ENCODE measurements at regions not wholly inside any gene's neighbourhood (a gene's known extent, or its start where the extent isn't known, plus 50 kb on each side); places are given as distances from the start of the nearest gene placed in this dataset.

DNA sequence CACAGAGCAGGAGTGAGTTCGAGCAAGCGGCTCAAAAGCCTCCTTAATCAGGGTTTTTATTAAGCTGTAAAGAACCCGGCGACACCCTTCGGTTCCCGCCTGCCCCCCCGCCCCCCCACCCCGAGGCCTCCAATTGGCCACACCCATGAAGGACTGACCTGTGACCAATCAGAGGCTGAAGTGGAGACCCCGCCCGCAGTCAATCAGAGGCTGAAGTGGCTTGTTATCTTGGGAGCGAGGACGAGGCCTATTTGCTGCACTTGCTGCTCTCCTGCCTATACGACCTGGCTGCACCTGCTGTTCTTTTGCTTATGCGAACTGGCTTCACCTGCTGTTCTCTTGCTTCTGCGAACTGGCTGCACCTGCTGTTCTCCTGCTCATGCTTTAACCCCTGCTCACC lies 844.9 kb downstream of the OLFM4 start:
- TF ChIP-seq, protein P1, sequence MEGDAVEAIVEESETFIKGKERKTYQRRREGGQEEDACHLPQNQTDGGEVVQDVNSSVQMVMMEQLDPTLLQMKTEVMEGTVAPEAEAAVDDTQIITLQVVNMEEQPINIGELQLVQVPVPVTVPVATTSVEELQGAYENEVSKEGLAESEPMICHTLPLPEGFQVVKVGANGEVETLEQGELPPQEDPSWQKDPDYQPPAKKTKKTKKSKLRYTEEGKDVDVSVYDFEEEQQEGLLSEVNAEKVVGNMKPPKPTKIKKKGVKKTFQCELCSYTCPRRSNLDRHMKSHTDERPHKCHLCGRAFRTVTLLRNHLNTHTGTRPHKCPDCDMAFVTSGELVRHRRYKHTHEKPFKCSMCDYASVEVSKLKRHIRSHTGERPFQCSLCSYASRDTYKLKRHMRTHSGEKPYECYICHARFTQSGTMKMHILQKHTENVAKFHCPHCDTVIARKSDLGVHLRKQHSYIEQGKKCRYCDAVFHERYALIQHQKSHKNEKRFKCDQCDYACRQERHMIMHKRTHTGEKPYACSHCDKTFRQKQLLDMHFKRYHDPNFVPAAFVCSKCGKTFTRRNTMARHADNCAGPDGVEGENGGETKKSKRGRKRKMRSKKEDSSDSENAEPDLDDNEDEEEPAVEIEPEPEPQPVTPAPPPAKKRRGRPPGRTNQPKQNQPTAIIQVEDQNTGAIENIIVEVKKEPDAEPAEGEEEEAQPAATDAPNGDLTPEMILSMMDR (IDR thresholded peaks at IDR 0.05), result no peak
- TF ChIP-seq POLR2AphosphoS5 (IDR thresholded peaks at IDR 0.05), result no peak

Measured in upper lobe of left lung (tissue), 4 donors.